Activated naive CD8-positive, alpha-beta T cell treated with anti-CD3 and anti-CD28 coated beads, Interleukin-2, amount 50 U/mL, for 24 hours (primary cell): ENCODE measurements at regions not wholly inside any gene's neighbourhood (a gene's known extent, or its start where the extent isn't known, plus 50 kb on each side); places are given as distances from the start of the nearest gene placed in this dataset.

Source experiments
- ATAC-seq: fragments of 150-1000 bp; cut with Tn5 transposase; one replicate; pipeline ENCODE4 v1.10.0; 2021
- DNase-seq: peaks from one replicate; pipeline ENCODE4 v3.0.0; 2021
- H3K27ac Mint-ChIP-seq: one replicate; pipeline ENCODE4 v1.8.0; 2021; ENCODE audit warnings: mild to moderate bottlenecking, mixed read lengths
- H3K27me3 Mint-ChIP-seq: one replicate; pipeline ENCODE4 v1.8.0; 2021; ENCODE audit warnings: mixed read lengths
- H3K36me3 Mint-ChIP-seq: one replicate; pipeline ENCODE4 v1.8.0; 2021; ENCODE audit warnings: low read depth, mixed read lengths
- H3K4me1 Mint-ChIP-seq: one replicate; pipeline ENCODE4 v1.8.0; 2021; ENCODE audit warnings: mixed read lengths
- H3K4me3 Mint-ChIP-seq: one replicate; pipeline ENCODE4 v1.8.0; 2021; ENCODE audit warnings: mild to moderate bottlenecking, moderate library complexity, mixed read lengths
- H3K9me3 Mint-ChIP-seq: one replicate; pipeline ENCODE4 v1.8.0; 2021; ENCODE audit warnings: mixed read lengths

DNA sequence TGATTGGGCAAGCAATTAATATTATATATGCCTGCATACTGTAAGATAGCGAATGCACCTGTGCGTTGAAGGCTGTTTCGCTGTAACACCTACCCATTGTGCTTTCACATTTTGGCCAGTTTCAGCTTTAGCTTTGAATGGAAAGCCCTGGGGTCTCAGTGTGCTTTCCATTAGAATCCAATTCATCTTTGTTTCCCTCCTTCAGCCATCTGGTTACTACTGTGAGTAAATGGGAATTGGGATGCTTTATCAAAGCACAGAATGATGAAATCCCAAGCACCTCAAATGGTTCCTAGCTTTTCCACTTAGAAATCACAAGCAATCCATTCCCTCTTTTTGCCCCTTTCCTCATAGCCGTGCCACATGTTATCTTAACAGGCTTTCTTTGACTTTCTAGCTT lies 127.1 kb downstream of the HDGFL1 start:
- Mint-ChIP-seq H3K27me3 (no peaks in the 10 kb centered on the region), H3K4me3 (no peak overlapping the region), H3K36me3 (no peaks in the 10 kb centered on the region), H3K27ac (no peak overlapping the region), H3K9me3 (no peaks in the 10 kb centered on the region), H3K4me1 (no peaks in the 10 kb centered on the region)
- DNase-seq (no peak), ATAC-seq (no peak)

DNA sequence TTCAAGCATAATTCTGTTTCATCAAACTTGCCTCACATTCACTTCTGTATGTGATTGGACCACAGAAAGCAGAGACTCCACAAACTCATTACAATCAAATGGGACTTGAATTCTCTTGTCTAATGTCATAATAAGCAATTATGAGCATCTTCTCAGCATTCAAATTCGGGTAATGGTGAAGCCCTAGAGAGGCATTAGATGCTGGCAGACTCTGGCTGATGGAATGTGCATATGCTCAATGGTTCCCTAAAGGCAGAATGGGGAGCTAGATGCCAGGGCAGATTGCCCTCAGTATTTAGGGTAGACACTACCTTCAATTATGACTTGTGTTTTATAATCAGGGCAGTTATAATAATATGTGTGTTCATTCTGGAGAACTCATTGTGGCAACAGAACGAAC lies 127.9 kb downstream of the HDGFL1 start:
- Mint-ChIP-seq H3K27ac (no peak overlapping the region), H3K4me3 (no peak overlapping the region), H3K27me3 (no peaks in the 10 kb centered on the region), H3K9me3 (no peaks in the 10 kb centered on the region), H3K4me1 (no peaks in the 10 kb centered on the region), H3K36me3 (no peaks in the 10 kb centered on the region)
- DNase-seq (no peak), ATAC-seq (no peak)

DNA sequence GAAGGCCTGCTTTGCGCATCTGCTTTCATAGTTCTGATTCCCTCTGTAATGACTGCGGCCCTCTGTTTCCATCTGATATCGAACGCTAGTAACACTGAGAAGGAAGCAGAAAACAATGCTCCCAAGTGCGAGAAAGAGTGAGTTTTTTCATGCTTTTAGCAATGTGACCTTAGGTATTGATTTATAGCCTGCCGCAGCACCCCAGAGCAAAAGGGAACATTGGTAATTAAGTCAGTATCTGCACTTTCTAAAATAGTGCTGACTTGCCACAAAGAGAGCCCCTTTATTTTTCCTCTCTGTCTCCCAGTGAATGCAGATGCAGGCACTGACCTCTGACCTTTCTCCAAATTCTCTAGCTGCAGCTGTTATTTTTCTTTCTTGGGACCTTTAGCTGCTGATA lies 129.8 kb downstream of the HDGFL1 start:
- no peaks in the 10 kb centered on the region for H3K9me3 Mint-ChIP-seq
- H3K36me3 Mint-ChIP-seq = no peaks in the 10 kb centered on the region
- no peak for ATAC-seq
- H3K27me3 Mint-ChIP-seq = no peaks in the 10 kb centered on the region
- H3K27ac Mint-ChIP-seq = no peak overlapping the region
- H3K4me1 Mint-ChIP-seq = no peaks in the 10 kb centered on the region
- no peak overlapping the region for H3K4me3 Mint-ChIP-seq
- no peak for DNase-seq

DNA sequence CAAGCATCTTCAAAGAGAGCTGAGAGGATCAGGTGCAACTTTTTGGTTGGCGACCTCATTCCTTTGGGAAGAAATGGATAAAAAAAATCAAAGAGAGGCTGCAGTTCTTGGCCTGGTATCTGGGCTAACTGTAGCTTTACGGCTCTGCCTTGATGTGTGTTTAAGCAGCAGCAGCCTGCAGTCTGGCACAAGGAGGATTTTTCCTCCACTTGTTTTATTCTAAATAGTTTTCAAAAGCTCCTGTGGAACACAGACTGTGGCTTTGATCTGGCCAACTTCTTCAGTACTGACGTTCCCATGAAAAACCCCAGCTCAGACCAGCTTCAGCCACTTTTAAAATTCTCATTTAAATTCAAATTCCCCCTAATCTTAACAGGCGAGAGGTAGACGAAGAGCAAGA lies 137.3 kb downstream of the HDGFL1 start:
- Mint-ChIP-seq H3K9me3 (no peaks in the 10 kb centered on the region), H3K4me3 (no peak overlapping the region), H3K36me3 (no peaks in the 10 kb centered on the region), H3K27ac (no peak overlapping the region), H3K4me1 (no peaks in the 10 kb centered on the region), H3K27me3 (no peaks in the 10 kb centered on the region)
- DNase-seq (no peak), ATAC-seq (no peak)

DNA sequence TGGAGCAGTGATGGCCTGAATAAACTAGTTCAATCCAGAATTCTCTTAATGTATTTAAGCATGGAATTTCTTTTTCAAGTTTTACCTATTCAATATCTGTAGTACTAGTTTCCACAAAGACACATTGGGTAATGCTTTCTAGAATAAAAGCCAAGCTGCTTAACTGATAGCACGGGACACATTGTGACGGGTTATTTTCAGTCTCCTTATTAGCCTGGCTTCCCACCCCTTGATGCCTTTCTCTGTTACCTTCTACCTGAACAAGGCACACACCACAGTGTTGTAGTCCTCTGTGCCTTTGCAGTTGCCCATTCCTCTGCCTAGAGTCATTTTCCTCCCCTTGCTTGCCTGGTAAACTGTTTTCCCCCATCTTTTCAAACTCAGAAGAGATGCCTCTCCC lies 139.1 kb downstream of the HDGFL1 start:
- Mint-ChIP-seq H3K36me3 (no peaks in the 10 kb centered on the region), H3K27me3 (no peaks in the 10 kb centered on the region), H3K4me1 (no peaks in the 10 kb centered on the region), H3K9me3 (no peaks in the 10 kb centered on the region), H3K27ac (no peak overlapping the region), H3K4me3 (no peak overlapping the region)
- ATAC-seq = no peak
- DNase-seq = no peak

DNA sequence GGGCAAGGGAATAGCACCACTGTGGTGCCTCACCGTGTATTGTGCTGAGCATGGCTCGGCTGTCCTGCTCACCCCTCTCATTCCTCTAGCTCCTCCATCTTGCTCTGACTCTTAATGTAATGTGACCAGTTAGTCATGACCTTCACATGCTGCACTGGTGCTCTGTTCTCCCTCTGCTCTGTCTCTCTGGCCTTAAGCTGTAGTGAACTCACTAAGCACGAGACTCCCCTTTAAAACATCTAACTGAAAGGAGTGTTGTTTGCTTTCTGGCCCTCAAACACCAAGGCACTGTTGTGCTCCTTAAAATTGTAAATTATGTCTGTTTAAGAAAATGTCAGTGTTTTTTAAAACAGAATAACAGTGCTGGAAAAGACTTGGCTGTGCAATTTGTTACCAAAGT lies 140.4 kb downstream of the HDGFL1 start:
- no peaks in the 10 kb centered on the region for H3K9me3 Mint-ChIP-seq
- DNase-seq = no peak
- no peaks in the 10 kb centered on the region for H3K36me3 Mint-ChIP-seq
- no peaks in the 10 kb centered on the region for H3K27me3 Mint-ChIP-seq
- no peaks in the 10 kb centered on the region for H3K4me1 Mint-ChIP-seq
- H3K27ac Mint-ChIP-seq = no peak overlapping the region
- ATAC-seq = no peak
- no peak overlapping the region for H3K4me3 Mint-ChIP-seq

DNA sequence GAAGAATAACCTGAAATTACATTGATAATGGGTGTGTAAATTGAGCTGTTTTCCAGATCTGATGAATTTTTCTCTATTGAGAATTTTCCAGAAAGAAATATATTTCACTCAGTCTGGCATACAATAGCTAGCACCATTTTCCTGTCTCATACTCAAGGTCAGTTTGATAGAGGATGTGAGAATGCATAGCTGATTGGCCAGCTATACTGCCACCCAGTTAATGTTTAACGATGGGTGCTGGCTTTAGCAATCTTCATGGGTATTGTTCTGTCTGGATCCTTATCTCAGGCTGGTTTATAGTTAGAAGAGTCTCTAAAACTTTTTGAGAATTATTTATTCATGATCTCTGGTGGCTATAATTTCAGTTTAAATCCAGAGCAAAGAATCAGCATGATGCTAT lies 147.4 kb downstream of the HDGFL1 start:
- no peaks in the 10 kb centered on the region for H3K27me3 Mint-ChIP-seq
- no peak for DNase-seq

DNA sequence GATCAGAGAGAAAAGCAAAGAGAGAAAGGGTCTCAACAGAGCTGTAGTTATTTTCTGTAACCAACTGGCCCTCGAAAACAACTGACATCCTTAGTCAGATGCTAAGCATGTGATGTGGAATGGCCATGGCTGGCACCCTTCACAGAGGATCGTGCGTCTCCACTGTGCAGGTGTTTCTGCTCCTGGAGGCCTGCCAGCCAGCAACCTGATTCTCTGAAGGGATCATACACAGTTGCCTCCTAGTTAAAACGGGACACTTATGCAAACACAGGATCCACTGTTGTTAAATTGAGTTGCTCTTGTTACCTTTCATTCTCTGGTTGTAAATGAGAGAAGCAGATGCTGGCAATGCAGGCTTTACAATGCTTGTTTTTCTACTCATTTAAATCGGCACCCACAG lies 148.5 kb downstream of the HDGFL1 start:
- Mint-ChIP-seq H3K27me3 (no peaks in the 10 kb centered on the region), H3K27ac (no peak overlapping the region), H3K36me3 (no peaks in the 10 kb centered on the region), H3K4me1 (no peaks in the 10 kb centered on the region), H3K9me3 (no peaks in the 10 kb centered on the region), H3K4me3 (no peak overlapping the region)
- no peak for DNase-seq
- no peak for ATAC-seq

More for the DNA sequence above, 147.4 kb downstream of the HDGFL1 start:
- no peaks in the 10 kb centered on the region for H3K9me3 Mint-ChIP-seq
- no peak overlapping the region for H3K4me3 Mint-ChIP-seq
- no peaks in the 10 kb centered on the region for H3K36me3 Mint-ChIP-seq
- no peak for ATAC-seq
- no peaks in the 10 kb centered on the region for H3K4me1 Mint-ChIP-seq
- H3K27ac Mint-ChIP-seq = no peak overlapping the region

DNA sequence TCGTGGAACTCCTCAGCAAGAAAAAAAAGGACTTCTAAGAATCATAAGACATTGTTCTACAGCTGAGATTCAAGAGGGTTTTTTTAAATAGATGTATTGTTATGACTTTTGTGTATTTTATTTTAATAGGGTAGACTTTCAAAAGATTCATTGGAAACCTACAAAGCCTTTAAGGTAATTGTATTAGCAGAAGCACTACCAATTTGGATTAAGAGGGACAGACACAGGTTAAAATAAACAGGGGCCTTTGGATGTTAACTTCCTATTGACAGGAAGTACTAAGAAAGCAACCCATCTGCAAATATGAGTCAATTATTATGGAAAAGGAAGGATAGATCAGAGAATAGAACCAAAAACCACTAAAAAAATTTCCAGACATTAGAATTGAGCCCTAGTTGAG lies 153.5 kb downstream of the HDGFL1 start:
- no peak overlapping the region for H3K4me3 Mint-ChIP-seq
- H3K27ac Mint-ChIP-seq = no peak overlapping the region
- DNase-seq = no peak
- no peaks in the 10 kb centered on the region for H3K36me3 Mint-ChIP-seq
- no peak for ATAC-seq
- H3K4me1 Mint-ChIP-seq = no peaks in the 10 kb centered on the region
- peaks cover 8% of the 10 kb centered on the region for H3K9me3 Mint-ChIP-seq
- no peaks in the 10 kb centered on the region for H3K27me3 Mint-ChIP-seq

DNA sequence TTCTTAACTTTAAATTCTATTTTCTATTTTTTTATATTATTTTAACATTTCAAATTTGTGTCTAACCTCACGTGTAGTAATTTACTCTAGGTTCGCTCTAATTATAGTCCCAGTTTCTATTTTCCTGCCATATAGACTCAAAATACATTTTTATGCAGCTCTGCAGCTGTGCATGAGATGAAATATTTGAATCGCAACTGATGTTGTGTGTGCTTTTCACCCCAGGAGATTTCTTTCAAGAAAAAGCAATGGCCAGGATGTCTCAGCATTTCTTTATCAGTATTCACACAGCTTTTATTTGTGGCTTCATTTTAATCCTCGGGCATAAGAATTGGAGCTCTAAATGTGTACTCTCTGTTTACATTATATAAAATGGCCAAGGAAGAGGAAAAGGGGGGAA lies 157.6 kb downstream of the HDGFL1 start:
- no peaks in the 10 kb centered on the region for H3K27me3 Mint-ChIP-seq
- no peak overlapping the region for H3K4me3 Mint-ChIP-seq
- no peaks in the 10 kb centered on the region for H3K4me1 Mint-ChIP-seq
- H3K9me3 Mint-ChIP-seq = peaks cover 8% of the 10 kb centered on the region
- H3K36me3 Mint-ChIP-seq = no peaks in the 10 kb centered on the region
- no peak for ATAC-seq
- H3K27ac Mint-ChIP-seq = no peak overlapping the region
- no peak for DNase-seq

DNA sequence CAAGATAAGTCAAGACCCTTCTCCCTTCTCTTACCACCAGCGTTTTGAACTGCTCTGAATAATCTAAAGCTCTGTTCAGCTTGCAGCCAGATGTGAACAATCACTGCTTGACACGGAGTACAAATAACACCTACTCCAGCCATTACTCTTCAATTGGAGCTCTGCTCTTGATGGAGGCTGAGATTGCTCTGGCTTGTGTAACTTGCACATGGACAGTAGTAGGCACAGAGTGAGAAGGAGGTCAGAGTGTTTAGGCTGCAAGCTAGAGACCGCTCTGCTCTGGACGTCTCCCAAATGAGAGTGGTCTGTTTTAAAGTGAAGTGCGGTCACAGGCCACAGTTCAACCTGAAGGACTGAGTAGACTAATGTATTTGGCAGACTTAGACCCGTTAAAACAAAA lies 158.3 kb downstream of the HDGFL1 start:
- Mint-ChIP-seq H3K27ac (no peak overlapping the region), H3K4me1 (no peaks in the 10 kb centered on the region), H3K9me3 (peaks cover 8% of the 10 kb centered on the region), H3K36me3 (no peaks in the 10 kb centered on the region), H3K27me3 (no peaks in the 10 kb centered on the region), H3K4me3 (no peak overlapping the region)
- no peak for DNase-seq
- no peak for ATAC-seq

DNA sequence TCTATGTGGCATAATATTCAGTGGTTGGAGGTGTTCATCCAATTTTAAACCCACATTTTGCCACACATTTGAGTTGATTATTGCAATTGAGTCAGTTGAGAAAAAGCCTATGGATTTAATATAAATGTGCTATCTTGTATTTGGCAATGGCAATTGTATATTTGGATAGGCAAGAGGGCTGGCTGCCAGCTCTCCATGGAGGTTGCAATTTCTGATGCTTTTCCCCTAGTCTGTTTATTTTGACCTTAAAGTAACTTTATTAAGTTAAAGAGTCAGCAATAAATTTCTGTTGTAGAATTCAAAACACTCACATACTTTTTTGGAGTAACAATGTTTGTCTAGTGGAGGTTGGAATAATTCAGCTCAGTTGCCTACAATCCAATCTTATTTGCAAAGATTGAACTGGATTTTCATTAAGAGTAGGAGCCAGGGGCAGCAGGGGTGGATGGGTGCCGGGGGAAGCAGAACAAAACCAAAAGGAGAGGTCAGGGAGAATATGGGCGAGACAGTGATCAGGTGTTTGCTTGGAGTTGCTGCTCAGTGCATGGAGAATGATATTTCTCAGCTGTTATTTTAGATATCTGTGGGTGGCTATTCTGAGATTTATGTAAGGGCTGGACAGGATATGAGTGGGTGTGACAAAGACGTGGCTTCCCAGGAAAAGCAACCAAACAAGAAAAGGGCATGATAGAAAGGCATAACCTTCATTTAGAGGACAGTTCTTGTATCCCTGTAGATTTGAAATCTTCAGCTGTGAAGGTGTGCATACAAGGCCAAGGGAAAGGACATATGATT lies 163.0 kb downstream of the HDGFL1 start:
- Mint-ChIP-seq H3K9me3 (peaks cover 7% of the 10 kb centered on the region), H3K27me3 (no peaks in the 10 kb centered on the region), H3K4me3 (no peak overlapping the region), H3K27ac (no peak overlapping the region), H3K36me3 (no peaks in the 10 kb centered on the region), H3K4me1 (no peaks in the 10 kb centered on the region)
- no peak for ATAC-seq
- no peak for DNase-seq

DNA sequence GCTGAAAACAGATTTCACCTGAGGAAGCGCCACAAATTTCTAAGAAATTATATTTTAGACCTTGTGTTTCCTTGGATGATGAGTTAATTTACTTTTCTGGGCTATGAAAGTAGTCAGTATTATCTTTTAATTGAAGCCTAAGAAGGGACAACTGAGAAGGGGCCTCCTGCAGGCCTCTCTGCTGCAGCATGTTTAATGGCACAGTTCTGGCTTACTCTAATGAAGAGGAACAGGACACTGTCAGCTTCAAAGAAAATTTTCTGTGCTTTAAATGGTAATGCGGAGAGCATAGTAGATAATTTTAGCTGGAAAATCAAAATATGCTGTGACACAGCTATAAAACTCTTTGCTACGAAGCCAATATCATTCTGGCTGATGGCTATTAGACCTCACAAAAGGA lies 167.4 kb downstream of the HDGFL1 start:
- H3K27me3 Mint-ChIP-seq = no peaks in the 10 kb centered on the region
- H3K9me3 Mint-ChIP-seq = peaks cover 7% of the 10 kb centered on the region

DNA sequence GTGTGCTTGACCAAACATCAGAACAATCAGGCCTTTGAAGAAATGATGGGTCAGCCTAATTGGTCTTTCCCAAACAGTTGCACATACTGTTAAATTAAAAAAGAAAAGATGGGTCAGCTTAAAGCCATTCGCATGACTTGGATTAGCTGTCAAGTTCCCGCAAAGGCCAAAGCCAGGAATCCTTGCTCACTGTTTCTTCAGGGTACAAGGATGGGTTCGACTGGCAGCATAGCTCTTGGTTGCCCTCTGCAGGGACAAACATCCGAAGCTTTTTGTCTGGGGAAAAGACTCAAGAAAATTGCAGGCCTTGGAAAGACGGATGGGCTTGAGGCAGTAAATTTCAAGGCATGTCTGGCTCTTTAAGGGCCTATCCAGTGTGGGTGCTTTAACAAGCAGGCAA lies 168.0 kb downstream of the HDGFL1 start:
- no peak for DNase-seq
- H3K27me3 Mint-ChIP-seq = no peaks in the 10 kb centered on the region
- H3K4me1 Mint-ChIP-seq = no peaks in the 10 kb centered on the region
- ATAC-seq = no peak
- no peak overlapping the region for H3K4me3 Mint-ChIP-seq
- no peaks in the 10 kb centered on the region for H3K36me3 Mint-ChIP-seq
- no peak overlapping the region for H3K27ac Mint-ChIP-seq
- peaks cover 10% of the 10 kb centered on the region for H3K9me3 Mint-ChIP-seq

More for the DNA sequence above, 167.4 kb downstream of the HDGFL1 start:
- Mint-ChIP-seq H3K36me3 (no peaks in the 10 kb centered on the region), H3K27ac (no peak overlapping the region), H3K4me3 (no peak overlapping the region), H3K4me1 (no peaks in the 10 kb centered on the region)
- no peak for DNase-seq
- ATAC-seq = no peak

DNA sequence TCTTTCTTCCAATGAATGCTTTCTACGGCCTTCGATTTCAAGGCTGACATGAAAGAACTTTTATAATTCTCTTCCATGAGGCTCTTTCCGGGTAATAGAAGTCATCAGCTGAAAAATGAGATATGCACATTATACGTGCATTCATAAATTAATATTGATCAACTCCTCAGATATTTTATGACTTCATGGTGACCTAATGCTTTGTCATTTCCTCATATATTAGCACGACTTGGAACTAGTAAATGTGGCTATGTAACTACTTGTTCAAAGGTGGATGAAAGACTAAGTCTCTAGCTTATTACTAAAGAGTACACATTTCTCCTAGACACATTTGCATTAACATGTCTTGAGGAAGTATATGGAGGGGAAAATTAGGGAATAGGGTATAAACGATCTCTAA lies 168.8 kb downstream of the HDGFL1 start:
- H3K4me3 Mint-ChIP-seq = no peak overlapping the region
- ATAC-seq (no peak), DNase-seq (no peak)
- H3K27me3 Mint-ChIP-seq = no peaks in the 10 kb centered on the region
- H3K9me3 Mint-ChIP-seq = peaks cover 14% of the 10 kb centered on the region
- H3K4me1 Mint-ChIP-seq = no peaks in the 10 kb centered on the region
- H3K27ac Mint-ChIP-seq = no peak overlapping the region
- H3K36me3 Mint-ChIP-seq = no peaks in the 10 kb centered on the region

DNA sequence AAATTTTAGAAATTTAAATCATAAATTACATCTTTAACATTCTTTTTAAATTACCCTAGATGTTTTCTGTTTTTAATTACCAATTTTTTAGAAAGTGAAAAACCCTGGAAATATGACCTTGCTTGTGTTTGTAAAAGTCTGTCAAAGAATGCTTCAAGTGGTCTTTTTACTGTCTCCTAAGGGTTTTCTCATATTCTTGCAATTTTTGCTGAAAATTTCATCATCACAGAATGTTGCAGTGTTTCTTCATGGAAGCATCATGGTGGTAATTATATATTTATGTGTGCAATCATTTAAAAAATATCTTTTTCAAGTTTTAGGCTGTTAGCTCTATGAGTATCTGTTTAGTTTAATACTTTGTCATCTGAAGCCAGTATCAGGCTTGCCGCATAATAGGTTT lies 178.2 kb downstream of the HDGFL1 start:
- DNase-seq = no peak
- H3K4me3 Mint-ChIP-seq = no peak overlapping the region
- no peak for ATAC-seq
- H3K36me3 Mint-ChIP-seq = no peaks in the 10 kb centered on the region
- no peaks in the 10 kb centered on the region for H3K4me1 Mint-ChIP-seq
- H3K27me3 Mint-ChIP-seq = no peaks in the 10 kb centered on the region
- H3K27ac Mint-ChIP-seq = no peak overlapping the region
- peaks cover 2% of the 10 kb centered on the region for H3K9me3 Mint-ChIP-seq
